ENCODE measurements at regions not wholly inside any gene's neighbourhood (a gene's known extent, or its start where the extent isn't known, plus 50 kb on each side); places are given as distances from the start of the nearest gene placed in this dataset.

- no peak for DNase-seq
Measured at GRCh38 chr18:24799176-24799575, 338.7 kb downstream of the HRH4 start.

- no peak for DNase-seq
Measured at GRCh38 chr18:24799720-24800119, 339.3 kb downstream of the HRH4 start.

GRCh38 chr18:24801001-24801400, 340.6 kb downstream of the HRH4 start:
- no peak for DNase-seq

- no peak for DNase-seq
Measured at GRCh38 chr18:24802456-24802855, 342.0 kb downstream of the HRH4 start.

GRCh38 chr18:24805156-24805555, 344.7 kb downstream of the HRH4 start:
- no peak for DNase-seq

GRCh38 chr18:24809173-24809950, 348.9 kb downstream of the HRH4 start:
- no peak for DNase-seq

GRCh38 chr18:24810561-24811305, 350.3 kb downstream of the HRH4 start:
- no peak for DNase-seq

GRCh38 chr18:24811950-24812681, 351.7 kb downstream of the HRH4 start:
- DNase-seq, result no peak

GRCh38 chr18:24814521-24814920, 354.1 kb downstream of the HRH4 start:
- no peak for DNase-seq

- DNase-seq, result no peak
Measured at GRCh38 chr18:24817150-24817549, 356.7 kb downstream of the HRH4 start.

- no peak for DNase-seq
Measured at GRCh38 chr18:24817587-24818371, 357.3 kb downstream of the HRH4 start.

GRCh38 chr18:24818441-24818840, 358.0 kb downstream of the HRH4 start:
- DNase-seq, result no peak

GRCh38 chr18:24819141-24819890, 358.9 kb downstream of the HRH4 start:
- no peak for DNase-seq

GRCh38 chr18:24825397-24825796, 365.0 kb downstream of the HRH4 start:
- no peak for DNase-seq

GRCh38 chr18:24826605-24827004, 366.2 kb downstream of the HRH4 start:
- no peak for DNase-seq

- no peak for DNase-seq
Measured at GRCh38 chr18:24827501-24827900, 367.1 kb downstream of the HRH4 start.

- no peak for DNase-seq
Measured at GRCh38 chr18:24831081-24831480, 370.6 kb downstream of the HRH4 start.

GRCh38 chr18:24831871-24832665, 371.6 kb downstream of the HRH4 start:
- no peak for DNase-seq

GRCh38 chr18:24835751-24836150, 375.3 kb downstream of the HRH4 start:
- DNase-seq, result no peak

GRCh38 chr18:24837066-24837465, 376.6 kb downstream of the HRH4 start:
- DNase-seq, result no peak

GRCh38 chr18:24840051-24840450, 379.6 kb downstream of the HRH4 start:
- no peak for DNase-seq
